Vagina (tissue), 2 donors: ENCODE measurements at regions not wholly inside any gene's neighbourhood (a gene's known extent, or its start where the extent isn't known, plus 50 kb on each side); places are given as distances from the start of the nearest gene placed in this dataset.

Experiments used
- DNase-seq, 2 donors: peaks; one replicate each; pipeline ENCODE4 v3.0.0-alpha.2; 2017; ENCODE audit errors: extremely low spot score in 2 of 2
- H3K27ac ChIP-seq: fragments of 200-600 bp; sonication (generic); one replicate; pipeline ENCODE4 v1.5.1; 2019
- H3K27me3 ChIP-seq: fragments of 200-600 bp; sonication (generic); one replicate; pipeline ENCODE4 v1.5.1; 2019
- H3K36me3 ChIP-seq, 2 donors: fragments of 200-600 bp; sonication (generic); one replicate each; pipeline ENCODE4 v1.5.1; 2017 to 2019
- H3K4me1 ChIP-seq: fragments of 200-600 bp; sonication (generic); one replicate; pipeline ENCODE4 v1.5.1; 2019
- H3K4me3 ChIP-seq, 2 donors: fragments of 200-600 bp; sonication (generic); 1 replicate in 1 of 2; 2 replicates in 1 of 2; pipeline ENCODE4 v1.5.1; 2016 to 2019
- H3K9me3 ChIP-seq: fragments of 200-600 bp; sonication (generic); one replicate; pipeline ENCODE4 v1.5.1; 2019
- CTCF ChIP-seq, 3 experiments: fragments of 450-650 bp in 2 of 3; fragments of 200-600 bp in 1 of 3; sonication (generic) in 1 of 3; IDR thresholded peaks; one replicate each; pipeline ENCODE4 v1.5.1; 2017 to 2019; ENCODE audit warnings: antibody characterized with exemption in 3 of 3, mild to moderate bottlenecking in 2 of 3, moderate library complexity in 2 of 3
- POLR2A ChIP-seq, 2 donors: fragments of 450-650 bp; IDR thresholded peaks; one replicate each; pipeline ENCODE4 v1.6.1; 2017; ENCODE audit warnings: antibody characterized with exemption in 2 of 2, mild to moderate bottlenecking in 2 of 2, moderate library complexity in 2 of 2
- POLR2AphosphoS5 ChIP-seq, 2 donors: sonication (generic); formaldehyde crosslinking; IDR thresholded peaks; one replicate each; pipeline ENCODE4 v1.9.0; 2017; ENCODE audit warnings: antibody characterized with exemption in 2 of 2, mild to moderate bottlenecking in 2 of 2, low read depth in 1 of 2; ENCODE audit not compliant: insufficient read depth in 1 of 2
- intact Hi-C: fragments of 100-400 bp; cut with DNase I; formaldehyde crosslinking; loops from one replicate; pipeline ENCODE4 v1.15.1; 2023

GRCh38 chr12:28878629-28879028, 270.4 kb upstream of the FAR2 start:
- Histone ChIP-seq H3K27me3 (no peaks in the 10 kb centered on the region), H3K36me3 (no peaks in the 10 kb centered on the region), H3K4me3 (no peak overlapping the region), H3K4me1 (no peaks in the 10 kb centered on the region), H3K27ac (no peak overlapping the region), H3K9me3 (no peaks in the 10 kb centered on the region)
- no peak for DNase-seq
- no peak for TF ChIP-seq POLR2A (IDR thresholded peaks at IDR 0.05)
- no peak for TF ChIP-seq POLR2AphosphoS5 (IDR thresholded peaks at IDR 0.05; ENCODE audit: insufficient read depth in 1 of 2, low read depth in 1 of 2)
- no peak for TF ChIP-seq CTCF (IDR thresholded peaks at IDR 0.05)
- intact Hi-C loops, result no loop called here

GRCh38 chr12:28879379-28879778, 269.7 kb upstream of the FAR2 start:
- Histone ChIP-seq H3K36me3 (no peaks in the 10 kb centered on the region), H3K27ac (no peak overlapping the region), H3K4me3 (no peak overlapping the region), H3K4me1 (no peaks in the 10 kb centered on the region), H3K27me3 (no peaks in the 10 kb centered on the region), H3K9me3 (no peaks in the 10 kb centered on the region)
- TF ChIP-seq POLR2AphosphoS5 (IDR thresholded peaks at IDR 0.05; ENCODE audit: insufficient read depth in 1 of 2, low read depth in 1 of 2) (no peak), POLR2A (IDR thresholded peaks at IDR 0.05) (no peak), CTCF (IDR thresholded peaks at IDR 0.05) (no peak)
- DNase-seq, result no peak
- intact Hi-C loops, result no loop called here

GRCh38 chr12:28882444-28882843, 266.6 kb upstream of the FAR2 start:
- no peaks in the 10 kb centered on the region for H3K27me3 ChIP-seq
- no peak overlapping the region for H3K4me3 ChIP-seq
- H3K27ac ChIP-seq, result no peak overlapping the region
- no peaks in the 10 kb centered on the region for H3K4me1 ChIP-seq
- intact Hi-C loops, result no loop called here
- no peaks in the 10 kb centered on the region for H3K9me3 ChIP-seq
- TF ChIP-seq POLR2AphosphoS5 (IDR thresholded peaks at IDR 0.05; ENCODE audit: insufficient read depth in 1 of 2, low read depth in 1 of 2) (no peak), POLR2A (IDR thresholded peaks at IDR 0.05) (no peak), CTCF (IDR thresholded peaks at IDR 0.05) (no peak)
- no peak for DNase-seq
- no peaks in the 10 kb centered on the region for H3K36me3 ChIP-seq

- Histone ChIP-seq H3K4me3 (no peak overlapping the region), H3K27me3 (no peaks in the 10 kb centered on the region), H3K4me1 (no peaks in the 10 kb centered on the region), H3K9me3 (no peaks in the 10 kb centered on the region), H3K36me3 (no peaks in the 10 kb centered on the region), H3K27ac (peak overlapping the region; percentile 4)
- intact Hi-C loops, result no loop called here
- DNase-seq, result no peak
- no peak for TF ChIP-seq POLR2A (IDR thresholded peaks at IDR 0.05)
- TF ChIP-seq POLR2AphosphoS5 (IDR thresholded peaks at IDR 0.05; ENCODE audit: insufficient read depth in 1 of 2, low read depth in 1 of 2), result no peak
- TF ChIP-seq CTCF (IDR thresholded peaks at IDR 0.05), result no peak
Observed at GRCh38 chr12:28883406-28883997, 265.6 kb upstream of the FAR2 start.

GRCh38 chr12:28884904-28885679, 264.0 kb upstream of the FAR2 start:
- H3K9me3 ChIP-seq, result no peaks in the 10 kb centered on the region
- no peaks in the 10 kb centered on the region for H3K4me1 ChIP-seq
- TF ChIP-seq POLR2A (IDR thresholded peaks at IDR 0.05), result no peak
- no peak for TF ChIP-seq CTCF (IDR thresholded peaks at IDR 0.05)
- TF ChIP-seq POLR2AphosphoS5 (IDR thresholded peaks at IDR 0.05; ENCODE audit: insufficient read depth in 1 of 2, low read depth in 1 of 2), result no peak
- no peaks in the 10 kb centered on the region for H3K36me3 ChIP-seq
- H3K27ac ChIP-seq, result peak overlapping the region; percentile 15
- H3K27me3 ChIP-seq, result no peaks in the 10 kb centered on the region
- DNase-seq, result no peak
- no peak overlapping the region for H3K4me3 ChIP-seq
- intact Hi-C loops, result no loop called here
